GM12891 (cell line): ENCODE measurements at regions not wholly inside any gene's neighbourhood (a gene's known extent, or its start where the extent isn't known, plus 50 kb on each side); places are given as distances from the start of the nearest gene placed in this dataset.

Experiments
- PAX5 ChIP-seq: IDR thresholded peaks from 2 replicates; pipeline ENCODE4 v1.6.1; 2011; ENCODE audit warnings: low read length, moderate library complexity, mild to moderate bottlenecking; ENCODE audit not compliant: insufficient read depth, severe bottlenecking
- POLR2A ChIP-seq: IDR thresholded peaks from 2 replicates; pipeline ENCODE4 v1.6.1; 2011; ENCODE audit warnings: low read depth, low read length, control low read depth
- POLR2AphosphoS5 ChIP-seq: IDR thresholded peaks from 2 replicates; pipeline ENCODE4 v1.6.1; 2011; ENCODE audit warnings: low read depth, low read length, control low read depth
- POU2F2 ChIP-seq: IDR thresholded peaks from 2 replicates; pipeline ENCODE4 v1.6.1; 2011; ENCODE audit warnings: low read depth, mild to moderate bottlenecking, control low read depth, low read length, moderate library complexity
- SPI1 ChIP-seq: IDR thresholded peaks from 2 replicates; pipeline ENCODE4 v1.6.1; 2011; ENCODE audit warnings: low read depth, low read length, control low read depth
- TAF1 ChIP-seq: IDR thresholded peaks from 2 replicates; pipeline ENCODE4 v1.6.1; 2011; ENCODE audit warnings: low read depth, low read length, control low read depth

DNA sequence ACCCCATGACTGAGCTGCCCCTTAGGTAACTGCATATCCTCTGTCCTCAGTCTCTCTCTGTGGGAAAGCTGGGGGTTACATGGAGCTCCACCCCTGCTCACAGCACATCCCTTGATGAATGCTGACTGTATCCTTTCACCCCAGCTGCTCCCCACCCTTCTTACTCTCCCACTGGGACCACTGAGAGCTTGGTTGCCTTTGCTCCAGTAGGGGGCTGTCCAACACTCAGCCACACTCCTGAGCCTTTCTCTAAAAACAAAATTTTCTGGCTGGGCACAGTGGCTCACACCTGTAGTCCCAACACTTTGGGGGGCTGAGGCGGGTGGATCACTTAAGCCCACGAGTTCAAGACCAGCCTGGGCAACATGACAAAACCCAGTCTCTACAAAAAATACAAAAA lies 55.4 kb upstream of the EPCAM start:
- TF ChIP-seq POU2F2 (no peak), POLR2A (no peak), TAF1 (no peak), SPI1 (no peak), POLR2AphosphoS5 (no peak), PAX5 (no peak)
